ENCODE measurements at regions not wholly inside any gene's neighbourhood (a gene's known extent, or its start where the extent isn't known, plus 50 kb on each side); places are given as distances from the start of the nearest gene placed in this dataset.
"Not testable (repeated sequence)": the region's sequence is repeated elsewhere in the genome, so short reads cannot be mapped to it uniquely, and the experiment has no call there.

GRCh38 chr12:114030451-114030850, 64.3 kb upstream of the RBM19 start:
- H3K4me1 Mint-ChIP-seq: no peaks in the 10 kb centered on the region
- DNase-seq: no peak
- peaks cover 18% of the 10 kb centered on the region for H3K9me3 Mint-ChIP-seq
- H3K36me3 Mint-ChIP-seq (ENCODE audit: low read depth): no peaks in the 10 kb centered on the region
- no peak overlapping the region for H3K27ac Mint-ChIP-seq
- H3K4me3 Mint-ChIP-seq: no peak overlapping the region
- TF ChIP-seq CTCF (IDR thresholded peaks at IDR 0.05): no peak
- peaks cover 23% of the 10 kb centered on the region for H3K27me3 Mint-ChIP-seq (ENCODE audit: low read depth, poor library complexity)

GRCh38 chr12:114026805-114027204, 60.7 kb upstream of the RBM19 start:
- H3K4me1 Mint-ChIP-seq: peaks cover 10% of the 10 kb centered on the region
- H3K36me3 Mint-ChIP-seq (ENCODE audit: low read depth): no peaks in the 10 kb centered on the region
- DNase-seq: no peak
- H3K27me3 Mint-ChIP-seq (ENCODE audit: low read depth, poor library complexity): peaks cover 20% of the 10 kb centered on the region
- no peak overlapping the region for H3K27ac Mint-ChIP-seq
- no peak for TF ChIP-seq CTCF (IDR thresholded peaks at IDR 0.05)
- H3K9me3 Mint-ChIP-seq: peaks cover 18% of the 10 kb centered on the region
- no peak overlapping the region for H3K4me3 Mint-ChIP-seq

GRCh38 chr12:114025935-114026334, 59.8 kb upstream of the RBM19 start:
- DNase-seq: no peak
- Mint-ChIP-seq H3K36me3 (ENCODE audit: low read depth) (no peaks in the 10 kb centered on the region), H3K27me3 (ENCODE audit: low read depth, poor library complexity) (peaks cover 19% of the 10 kb centered on the region), H3K4me1 (peaks cover 10% of the 10 kb centered on the region), H3K27ac (no peak overlapping the region), H3K9me3 (peaks cover 18% of the 10 kb centered on the region), H3K4me3 (no peak overlapping the region)
- no peak for TF ChIP-seq CTCF (IDR thresholded peaks at IDR 0.05)

GRCh38 chr12:114022081-114022480, 56.0 kb upstream of the RBM19 start:
- H3K27ac Mint-ChIP-seq: not testable (repeated sequence)

GRCh38 chr12:114018669-114019068, 52.5 kb upstream of the RBM19 start:
- H3K27ac Mint-ChIP-seq: no peak overlapping the region
- no peak for TF ChIP-seq CTCF (IDR thresholded peaks at IDR 0.05)
- no peaks in the 10 kb centered on the region for H3K36me3 Mint-ChIP-seq (ENCODE audit: low read depth)
- H3K27me3 Mint-ChIP-seq (ENCODE audit: low read depth, poor library complexity): peaks cover 28% of the 10 kb centered on the region
- no peaks in the 10 kb centered on the region for H3K9me3 Mint-ChIP-seq
- DNase-seq: no peak
- H3K4me1 Mint-ChIP-seq: peaks cover 10% of the 10 kb centered on the region
- no peak overlapping the region for H3K4me3 Mint-ChIP-seq

More at GRCh38 chr12:114022081-114022480, 56.0 kb upstream of the RBM19 start:
- not testable (repeated sequence) for H3K4me3 Mint-ChIP-seq; DNase-seq; H3K36me3 Mint-ChIP-seq (ENCODE audit: low read depth)
- peaks cover 10% of the 10 kb centered on the region for H3K9me3 Mint-ChIP-seq
- H3K27me3 Mint-ChIP-seq (ENCODE audit: low read depth, poor library complexity): peaks cover 25% of the 10 kb centered on the region
- peaks cover 19% of the 10 kb centered on the region for H3K4me1 Mint-ChIP-seq
